Tibial artery (tissue), 4 donors: ENCODE measurements at regions not wholly inside any gene's neighbourhood (a gene's known extent, or its start where the extent isn't known, plus 50 kb on each side); places are given as distances from the start of the nearest gene placed in this dataset.

Experiments used
- DNase-seq, 2 donors: peaks; one replicate each; pipeline ENCODE4 v3.0.0-alpha.2; 2019
- H3K27ac ChIP-seq, 2 donors: fragments of 200-600 bp; sonication (generic) in 1 of 2; 1 replicate in 1 of 2; 2 replicates in 1 of 2; pipeline ENCODE4 v1.5.1; 2018 to 2019; ENCODE audit warnings: mild to moderate bottlenecking in 1 of 2
- H3K27me3 ChIP-seq, 2 donors: fragments of 200-600 bp; sonication (generic) in 1 of 2; one replicate each; pipeline versions ENCODE4 v1.5.1 to v1.6.0; 2016 to 2019
- H3K36me3 ChIP-seq, 3 donors: fragments of 200-600 bp; sonication (generic) in 2 of 3; one replicate each; pipeline ENCODE4 v1.5.1; 2016 to 2019; ENCODE audit warnings: mild to moderate bottlenecking in 2 of 3
- H3K4me1 ChIP-seq, 4 donors: fragments of 200-600 bp; sonication (generic) in 2 of 4; 1 replicate in 3 of 4; 2 replicates in 1 of 4; pipeline ENCODE4 v1.5.1; 2016 to 2019
- H3K4me3 ChIP-seq, 2 donors: fragments of 200-600 bp; sonication (generic) in 1 of 2; 1 replicate in 1 of 2; 2 replicates in 1 of 2; pipeline ENCODE4 v1.5.1; 2018 to 2019; ENCODE audit warnings: mild to moderate bottlenecking in 2 of 2
- H3K9me3 ChIP-seq, 3 donors: fragments of 200-600 bp; sonication (generic) in 1 of 3; one replicate each; pipeline ENCODE4 v1.5.1; 2016 to 2019
- intact Hi-C: fragments of 100-400 bp; cut with DNase I; formaldehyde crosslinking; loops from one replicate; pipeline ENCODE4 v1.15.0; 2023; ENCODE audit warnings: low total_unique reads
- TF ChIP-seq, protein P1 (sequence below), 2 experiments: fragments of 200-600 bp in 1 of 2; fragments of 450-650 bp in 1 of 2; IDR thresholded peaks; one replicate each; pipeline ENCODE4 v1.5.1; 2017 to 2019; ENCODE audit warnings: antibody characterized with exemption in 2 of 2, mild to moderate bottlenecking in 1 of 2, moderate library complexity in 1 of 2

GRCh38 chr2:16194530-16194929, 254.2 kb downstream of the MYCN start:
- H3K27ac ChIP-seq: no peak overlapping the region
- no peaks in the 10 kb centered on the region for H3K27me3 ChIP-seq
- no peaks in the 10 kb centered on the region for H3K4me1 ChIP-seq
- no peaks in the 10 kb centered on the region for H3K36me3 ChIP-seq
- H3K4me3 ChIP-seq: no peak overlapping the region
- intact Hi-C loops: no loop called here
- TF ChIP-seq, protein P1, sequence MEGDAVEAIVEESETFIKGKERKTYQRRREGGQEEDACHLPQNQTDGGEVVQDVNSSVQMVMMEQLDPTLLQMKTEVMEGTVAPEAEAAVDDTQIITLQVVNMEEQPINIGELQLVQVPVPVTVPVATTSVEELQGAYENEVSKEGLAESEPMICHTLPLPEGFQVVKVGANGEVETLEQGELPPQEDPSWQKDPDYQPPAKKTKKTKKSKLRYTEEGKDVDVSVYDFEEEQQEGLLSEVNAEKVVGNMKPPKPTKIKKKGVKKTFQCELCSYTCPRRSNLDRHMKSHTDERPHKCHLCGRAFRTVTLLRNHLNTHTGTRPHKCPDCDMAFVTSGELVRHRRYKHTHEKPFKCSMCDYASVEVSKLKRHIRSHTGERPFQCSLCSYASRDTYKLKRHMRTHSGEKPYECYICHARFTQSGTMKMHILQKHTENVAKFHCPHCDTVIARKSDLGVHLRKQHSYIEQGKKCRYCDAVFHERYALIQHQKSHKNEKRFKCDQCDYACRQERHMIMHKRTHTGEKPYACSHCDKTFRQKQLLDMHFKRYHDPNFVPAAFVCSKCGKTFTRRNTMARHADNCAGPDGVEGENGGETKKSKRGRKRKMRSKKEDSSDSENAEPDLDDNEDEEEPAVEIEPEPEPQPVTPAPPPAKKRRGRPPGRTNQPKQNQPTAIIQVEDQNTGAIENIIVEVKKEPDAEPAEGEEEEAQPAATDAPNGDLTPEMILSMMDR (IDR thresholded peaks at IDR 0.05): no peak
- no peaks in the 10 kb centered on the region for H3K9me3 ChIP-seq
- no peak for DNase-seq

DNA sequence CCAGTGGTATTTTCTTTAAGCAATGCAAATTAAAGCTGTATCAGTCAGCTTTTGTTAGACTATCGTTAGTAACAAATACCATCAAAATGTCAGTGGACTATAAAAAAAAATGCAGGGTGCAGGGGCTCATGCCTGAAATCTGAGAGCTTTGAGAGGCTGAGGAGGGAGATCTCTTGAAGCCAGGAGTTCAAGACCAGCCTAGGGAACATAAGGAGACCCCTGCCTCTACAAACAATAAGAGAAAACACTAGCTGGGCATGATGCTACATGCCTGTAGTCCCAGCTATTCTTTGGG, 253.7 kb downstream of the MYCN start:
- TF ChIP-seq, protein P1 (IDR thresholded peaks at IDR 0.05): no peak
- no peak overlapping the region for H3K27ac ChIP-seq
- no peaks in the 10 kb centered on the region for H3K27me3 ChIP-seq

DNA sequence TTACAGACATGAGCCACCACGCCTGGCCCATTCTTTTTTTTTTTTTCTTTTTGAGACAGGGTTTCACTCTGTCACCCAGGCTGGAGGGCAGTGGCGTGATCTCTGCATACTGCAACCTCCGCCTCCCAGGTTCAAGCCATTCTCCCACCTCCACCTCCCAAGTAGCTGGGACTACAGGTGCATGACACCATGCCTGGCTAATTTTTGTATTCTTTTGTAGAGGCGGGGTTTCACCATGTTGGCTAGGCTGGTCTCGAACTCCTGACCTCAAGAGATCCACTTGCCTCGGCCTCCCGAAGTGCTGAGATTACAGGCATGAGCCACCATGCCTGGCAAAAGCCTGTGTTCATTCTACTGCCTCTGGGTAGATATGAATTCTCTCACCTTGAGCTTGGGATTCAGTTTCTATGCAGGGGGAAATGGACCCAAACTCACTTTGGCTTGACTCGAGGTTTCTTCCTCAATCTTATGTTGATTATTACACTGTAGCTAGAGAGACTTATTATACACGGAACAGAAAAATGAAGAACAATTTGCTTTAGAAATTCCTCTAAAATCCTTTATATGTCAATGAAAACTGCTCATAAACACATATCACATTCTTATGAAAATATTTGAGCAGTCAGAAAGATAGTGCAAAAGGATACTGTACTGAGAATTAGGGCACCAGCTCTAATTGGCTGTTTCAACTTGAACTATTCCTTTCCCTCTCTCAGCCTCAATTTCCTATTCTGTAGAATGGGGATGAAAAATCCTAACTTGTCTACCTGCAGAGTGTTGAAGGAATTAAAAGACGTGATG, 252.3 kb downstream of the MYCN start:
- H3K27me3 ChIP-seq: no peaks in the 10 kb centered on the region
- no peak for DNase-seq
- H3K4me3 ChIP-seq: no peak overlapping the region
- no peaks in the 10 kb centered on the region for H3K9me3 ChIP-seq
- intact Hi-C loops: no loop called here
- TF ChIP-seq, protein P1 (IDR thresholded peaks at IDR 0.05): no peak
- no peaks in the 10 kb centered on the region for H3K36me3 ChIP-seq
- H3K27ac ChIP-seq: no peak overlapping the region
- no peaks in the 10 kb centered on the region for H3K4me1 ChIP-seq

More for the DNA sequence above, 253.7 kb downstream of the MYCN start:
- no peaks in the 10 kb centered on the region for H3K36me3 ChIP-seq
- DNase-seq: no peak
- no peaks in the 10 kb centered on the region for H3K9me3 ChIP-seq
- H3K4me3 ChIP-seq: no peak overlapping the region
- intact Hi-C loops: no loop called here
- H3K4me1 ChIP-seq: no peaks in the 10 kb centered on the region

DNA sequence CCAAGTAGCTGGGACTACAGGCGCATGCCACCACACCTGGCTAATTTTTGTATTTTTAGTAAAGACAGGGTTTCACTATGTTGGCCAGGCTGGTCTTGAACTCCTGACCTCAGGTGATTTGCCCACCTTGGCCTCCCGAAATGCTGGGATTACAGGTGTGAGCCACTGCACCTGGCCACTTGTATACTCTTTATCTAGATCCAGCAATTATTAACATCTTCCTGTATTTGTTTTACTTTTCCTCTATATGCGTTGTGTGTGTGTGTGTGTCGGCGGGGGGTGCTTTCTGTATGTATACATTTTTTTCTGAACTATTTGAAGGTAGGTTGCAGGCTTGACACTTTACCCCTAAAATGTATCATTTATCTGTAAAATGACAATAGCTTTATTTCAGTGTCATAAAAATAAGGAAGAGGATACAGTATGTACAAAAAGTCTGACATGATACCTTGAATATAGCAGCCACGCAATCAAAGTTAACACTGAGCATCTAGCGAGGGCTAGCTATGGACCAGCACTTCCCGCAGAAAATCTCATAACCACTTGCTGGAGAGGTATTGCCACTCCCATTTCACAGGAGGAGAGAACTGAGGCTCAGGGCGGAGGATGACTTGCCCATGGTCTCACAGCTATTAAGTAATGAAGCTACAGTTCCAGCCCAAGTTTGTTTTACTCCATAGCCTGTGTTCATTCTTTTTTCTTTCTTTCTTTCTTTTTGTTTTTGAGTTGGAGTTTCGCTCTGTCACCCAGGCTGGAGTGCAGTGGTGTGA, 251.3 kb downstream of the MYCN start:
- no peak overlapping the region for H3K4me3 ChIP-seq
- no peaks in the 10 kb centered on the region for H3K9me3 ChIP-seq
- H3K27me3 ChIP-seq: no peaks in the 10 kb centered on the region
- no peak overlapping the region for H3K27ac ChIP-seq
- intact Hi-C loops: no loop called here
- DNase-seq: no peak
- H3K4me1 ChIP-seq: no peaks in the 10 kb centered on the region
- TF ChIP-seq, protein P1 (IDR thresholded peaks at IDR 0.05): no peak
- no peaks in the 10 kb centered on the region for H3K36me3 ChIP-seq

GRCh38 chr2:16190446-16191270, 250.3 kb downstream of the MYCN start:
- Histone ChIP-seq H3K27ac (no peak overlapping the region), H3K4me1 (no peaks in the 10 kb centered on the region), H3K36me3 (no peaks in the 10 kb centered on the region), H3K4me3 (no peak overlapping the region), H3K27me3 (no peaks in the 10 kb centered on the region), H3K9me3 (no peaks in the 10 kb centered on the region)
- intact Hi-C loops: no loop called here
- TF ChIP-seq, protein P1 (IDR thresholded peaks at IDR 0.05): no peak
- no peak for DNase-seq
